ENCODE measurements at regions not wholly inside any gene's neighbourhood (a gene's known extent, or its start where the extent isn't known, plus 50 kb on each side); places are given as distances from the start of the nearest gene placed in this dataset.
"Not testable (repeated sequence)": the region's sequence is repeated elsewhere in the genome, so short reads cannot be mapped to it uniquely, and the experiment has no call there.

- no peak for DNase-seq
Observed at GRCh38 chr21:35449846-35450245, 400.7 kb upstream of the RUNX1 start.

- no peak for DNase-seq
Observed at GRCh38 chr21:35448876-35449599, 399.9 kb upstream of the RUNX1 start.

- no peak for DNase-seq
Observed at GRCh38 chr21:35444391-35444790, 395.3 kb upstream of the RUNX1 start.

GRCh38 chr21:35441868-35442582 lies 392.9 kb upstream of the RUNX1 start:
- no peak for DNase-seq

GRCh38 chr21:35438643-35439404 lies 389.7 kb upstream of the RUNX1 start:
- DNase-seq = no peak

GRCh38 chr21:35437941-35438340 lies 388.8 kb upstream of the RUNX1 start:
- DNase-seq = no peak

DNA sequence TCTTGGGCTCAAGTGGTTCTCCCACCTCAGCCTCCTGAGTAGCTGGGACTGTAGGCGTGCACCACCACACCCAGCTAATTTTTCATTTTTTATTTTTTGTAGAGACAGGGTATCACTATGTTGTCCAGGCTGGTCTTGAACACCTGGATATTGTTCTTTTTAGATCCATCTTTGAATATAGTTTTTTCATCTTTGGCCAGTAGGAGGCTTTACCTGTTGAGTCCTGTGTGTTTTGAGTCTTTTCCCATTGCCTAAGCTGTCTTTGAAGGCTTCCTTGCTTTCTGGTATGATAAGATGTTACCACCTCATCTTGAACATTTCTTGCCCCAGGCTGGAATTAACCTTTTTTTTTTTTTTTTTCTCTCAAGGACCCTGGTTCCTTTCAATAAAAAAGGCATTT lies 387.8 kb upstream of the RUNX1 start:
- DNase-seq = no peak

DNA sequence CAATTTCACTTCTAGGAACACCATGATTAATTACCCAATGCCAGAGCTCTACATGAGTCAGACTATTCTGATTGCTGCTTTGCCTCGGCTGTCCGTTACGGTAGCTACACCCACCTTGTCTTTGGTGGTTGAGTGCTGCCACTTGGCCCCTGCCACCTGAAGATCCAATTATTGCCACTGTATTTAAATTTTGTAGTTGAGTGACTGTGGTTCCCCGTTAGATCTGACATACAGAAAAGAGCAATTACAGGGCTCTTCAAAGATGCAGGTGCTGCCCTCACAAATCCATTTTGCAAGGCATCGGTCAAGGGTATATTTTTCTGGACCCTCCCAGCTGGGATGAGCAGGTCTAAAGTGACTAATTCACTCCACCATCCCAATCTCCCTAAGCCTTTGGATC lies 383.5 kb upstream of the RUNX1 start:
- DNase-seq = not testable (repeated sequence)

DNA sequence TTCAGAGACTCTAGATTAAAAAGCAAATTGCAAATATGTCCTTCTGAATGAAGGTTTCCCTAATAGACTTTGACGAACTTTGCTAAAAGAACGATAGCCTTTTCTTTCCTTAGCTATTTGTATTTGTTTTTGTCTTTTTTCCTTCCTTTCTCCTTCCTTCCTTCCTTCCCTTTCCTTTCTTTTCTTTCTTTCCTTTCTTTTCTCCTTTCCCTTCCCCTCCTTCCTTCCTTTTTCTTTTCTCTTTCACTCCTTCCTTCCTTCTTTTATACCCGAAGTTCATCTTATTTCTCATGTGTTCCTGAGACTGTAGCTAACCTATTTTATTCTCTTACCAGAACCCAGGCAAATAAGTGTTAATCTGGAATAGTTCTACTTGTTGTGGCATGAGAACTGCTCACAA lies 381.2 kb upstream of the RUNX1 start:
- no peak for DNase-seq

DNA sequence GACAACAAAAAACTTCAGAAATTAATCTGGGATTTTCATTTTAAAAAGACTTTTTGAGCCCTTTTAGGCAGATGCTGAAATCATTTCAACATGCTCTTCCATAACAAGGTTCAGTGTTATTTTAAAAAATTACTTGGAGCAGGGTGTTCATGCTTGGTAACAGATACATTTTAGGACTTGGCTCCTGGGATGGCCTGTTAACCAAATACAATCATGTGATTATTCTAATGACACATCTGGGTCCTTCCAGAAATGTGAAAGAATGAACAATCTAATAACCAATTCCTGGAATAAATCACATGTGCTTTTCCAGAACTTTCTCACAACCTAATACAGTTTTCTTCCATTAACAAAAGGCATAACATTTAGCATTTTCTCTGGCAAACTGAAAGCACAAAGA lies 379.8 kb upstream of the RUNX1 start:
- no peak for DNase-seq

DNA sequence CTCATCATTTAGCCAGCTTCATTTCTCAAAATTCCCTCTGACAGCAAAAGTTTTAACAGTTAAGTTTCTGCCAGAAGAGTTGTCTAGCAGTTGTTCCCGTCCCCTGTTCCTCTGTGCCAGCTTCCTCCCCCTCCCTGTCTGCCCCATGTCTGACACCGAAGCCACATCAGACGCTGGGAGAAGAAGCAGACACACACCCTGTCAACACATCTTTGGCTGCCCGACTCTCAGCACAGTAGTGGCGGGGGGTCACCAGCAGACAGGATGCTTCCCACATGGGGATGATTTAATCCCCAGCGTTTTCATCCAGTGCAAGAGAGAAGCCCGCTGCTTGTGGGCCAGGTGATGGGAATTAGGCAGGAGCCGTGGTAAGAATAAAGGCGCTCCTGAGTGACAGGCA lies 379.4 kb upstream of the RUNX1 start:
- DNase-seq = no peak

DNA sequence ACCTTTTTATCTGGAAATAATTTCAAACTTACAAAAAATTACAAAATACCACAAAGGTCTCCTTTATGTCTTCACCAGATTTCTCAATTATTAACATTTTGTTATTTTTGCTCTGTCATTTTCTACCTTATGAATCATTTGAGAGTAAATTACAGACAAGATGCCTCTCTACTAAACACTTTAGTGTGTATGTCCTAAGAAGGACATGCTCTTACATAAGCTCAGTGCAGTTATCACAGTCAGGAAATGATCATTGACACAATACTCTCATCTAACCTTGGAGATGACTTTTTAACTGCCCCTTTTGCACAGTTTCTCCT lies 378.9 kb upstream of the RUNX1 start:
- DNase-seq = no peak

DNA sequence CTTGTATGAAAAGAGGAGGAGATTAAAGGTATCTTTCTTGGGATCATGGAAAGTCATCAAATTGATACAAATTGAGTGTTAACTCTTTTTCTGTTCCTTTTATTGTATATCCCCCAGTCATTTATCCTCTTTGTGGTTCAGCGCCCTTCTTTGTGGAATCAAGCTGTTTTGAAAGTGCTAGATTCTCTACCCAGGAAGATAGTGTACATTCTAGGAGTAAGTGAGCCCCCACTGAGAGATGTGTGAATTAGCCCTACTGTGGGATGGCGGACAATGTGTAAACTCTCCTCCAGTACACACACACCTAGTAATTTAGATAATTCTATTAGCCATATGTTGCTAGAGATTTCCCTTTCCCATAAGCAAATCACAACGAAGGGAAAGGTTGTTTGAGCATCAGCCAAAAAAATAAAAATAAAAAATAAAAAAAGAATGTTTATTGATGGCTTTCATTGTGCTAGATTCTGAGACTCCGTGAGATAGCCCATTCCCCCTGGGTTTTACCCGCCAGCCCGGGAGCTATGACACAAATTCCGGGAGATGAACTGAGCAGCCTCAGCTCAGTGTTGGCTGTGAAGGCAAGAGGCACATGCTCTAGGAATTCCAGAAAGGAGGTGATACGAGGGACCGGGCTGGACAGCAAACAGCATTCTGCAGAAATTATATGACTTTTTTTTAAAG lies 378.4 kb upstream of the RUNX1 start:
- DNase-seq = no peak

- no peak for DNase-seq
Observed at GRCh38 chr21:35426897-35427296, 377.8 kb upstream of the RUNX1 start.

GRCh38 chr21:35426469-35426868 lies 377.4 kb upstream of the RUNX1 start:
- no peak for DNase-seq

- no peak for DNase-seq
Observed at GRCh38 chr21:35424122-35424521, 375.0 kb upstream of the RUNX1 start.

DNA sequence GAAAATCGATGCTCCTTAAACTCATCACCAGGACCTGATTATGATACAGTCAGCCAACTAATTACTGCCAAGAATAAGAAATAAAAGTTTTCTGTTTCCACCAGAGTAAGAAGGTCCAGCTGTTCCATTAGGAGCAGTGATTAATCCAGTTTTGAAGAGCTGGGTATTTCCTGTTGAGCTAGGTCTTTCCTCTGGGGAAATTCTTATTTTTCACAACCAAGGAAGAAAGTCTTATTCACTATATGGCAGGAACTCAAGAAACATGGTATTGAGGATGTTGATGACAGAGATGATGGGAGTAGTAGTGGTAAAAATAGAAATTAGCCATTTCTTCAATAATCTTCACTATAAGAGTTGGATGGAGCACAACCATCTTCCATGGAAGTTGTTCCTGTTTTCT lies 374.6 kb upstream of the RUNX1 start:
- DNase-seq = no peak

DNA sequence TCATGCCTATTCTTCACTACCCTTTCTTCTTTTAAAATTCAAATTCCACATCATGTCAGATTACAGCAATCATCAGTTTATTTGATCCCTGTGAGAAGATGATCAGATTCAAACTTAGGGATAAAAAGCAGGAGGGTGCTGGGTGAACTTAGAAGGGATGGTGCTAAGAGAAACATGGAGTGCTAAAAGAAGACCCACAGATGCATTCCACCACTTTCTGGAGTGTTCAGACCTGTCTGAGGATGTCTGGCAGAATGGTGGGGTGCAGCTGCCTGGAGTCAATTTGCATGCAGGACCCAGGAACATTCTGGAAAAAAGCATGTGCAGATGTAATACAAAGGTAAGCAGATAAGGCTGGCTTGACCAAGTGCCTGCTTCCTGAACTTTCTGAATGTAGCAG lies 372.9 kb upstream of the RUNX1 start:
- DNase-seq = no peak

GRCh38 chr21:35421221-35421620 lies 372.1 kb upstream of the RUNX1 start:
- no peak for DNase-seq

DNA sequence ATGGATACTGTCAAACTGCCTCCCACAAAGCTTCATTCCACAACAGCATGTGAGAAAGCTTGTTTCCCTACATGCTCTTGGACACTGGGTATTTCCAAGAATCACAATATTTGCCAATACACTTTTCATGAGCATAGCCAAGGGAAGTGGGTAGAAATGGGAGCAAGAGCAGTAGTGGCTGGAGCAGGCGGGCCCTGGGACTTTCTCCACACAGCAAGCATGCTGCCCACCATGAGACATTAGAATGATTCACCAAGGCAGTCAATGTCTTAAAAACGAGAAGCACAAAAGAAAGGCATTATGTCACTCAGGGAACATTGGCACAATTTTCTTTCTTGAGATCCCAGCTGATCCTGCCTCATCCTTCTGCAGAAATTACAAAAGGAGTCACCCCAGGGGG lies 371.6 kb upstream of the RUNX1 start:
- DNase-seq = no peak

GRCh38 chr21:35417762-35418161 lies 368.7 kb upstream of the RUNX1 start:
- DNase-seq = no peak

GRCh38 chr21:35416866-35417489 lies 367.9 kb upstream of the RUNX1 start:
- no peak for DNase-seq

- DNase-seq = no peak
Observed at GRCh38 chr21:35414507-35415139, 365.5 kb upstream of the RUNX1 start.

Measured in DMS 273 treated with DMSO at 0.1 percent for 48 hours (cell line).